ENCODE measurements at regions not wholly inside any gene's neighbourhood (a gene's known extent, or its start where the extent isn't known, plus 50 kb on each side); places are given as distances from the start of the nearest gene placed in this dataset.
"Not testable (repeated sequence)": the region's sequence is repeated elsewhere in the genome, so short reads cannot be mapped to it uniquely, and the experiment has no call there.

DNA sequence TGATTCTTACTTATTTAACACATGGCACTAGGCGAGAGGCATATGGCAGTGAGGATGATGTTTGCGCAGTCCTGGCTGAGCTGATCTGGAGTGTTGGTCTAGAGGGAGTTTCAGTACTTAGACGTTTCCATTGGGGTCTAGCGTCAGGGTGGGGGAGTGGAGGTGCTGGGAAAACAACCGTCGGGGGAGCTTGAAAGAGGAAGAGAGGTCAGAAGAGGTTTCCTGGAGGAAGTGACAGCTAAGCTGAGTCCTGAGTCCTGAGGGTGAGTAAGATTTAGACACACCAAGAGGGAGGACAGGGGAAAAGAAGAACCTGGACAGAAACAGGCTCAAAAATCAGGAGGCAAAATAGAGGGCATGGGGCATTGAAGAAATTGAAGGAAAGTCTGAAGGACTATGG is 81.4 kb downstream of the ALOX5AP start:
- DNase-seq = no peak

DNA sequence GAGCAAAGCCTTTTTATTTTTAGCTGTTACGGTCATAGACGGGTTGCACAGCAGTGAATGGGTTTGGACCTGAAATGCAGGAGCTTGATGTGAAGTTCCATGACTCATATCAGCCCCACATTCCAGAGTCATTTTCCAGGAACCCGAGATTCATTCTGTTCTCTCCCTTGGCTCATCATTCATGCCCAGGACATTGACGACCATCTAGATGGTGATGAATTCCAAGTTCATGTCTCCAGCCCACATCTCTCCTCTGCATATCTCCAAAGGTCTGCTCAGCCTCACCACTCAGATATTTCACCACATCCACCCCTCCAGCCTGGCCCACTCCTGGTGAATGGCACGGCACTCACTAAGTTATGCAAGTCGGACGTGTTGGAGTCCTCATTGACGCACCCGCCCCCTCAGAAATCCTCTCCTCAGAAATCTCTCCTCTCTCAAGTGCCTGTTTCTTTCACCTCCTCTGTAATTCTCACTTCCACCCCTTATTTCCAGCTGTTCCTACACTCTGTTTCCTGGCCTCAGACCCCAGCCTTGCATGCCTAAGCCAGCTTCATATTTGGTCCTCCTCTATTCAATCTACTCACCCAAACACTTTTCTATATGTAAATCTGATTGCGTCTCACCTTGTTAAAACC is 83.1 kb downstream of the ALOX5AP start:
- DNase-seq = no peak

DNA sequence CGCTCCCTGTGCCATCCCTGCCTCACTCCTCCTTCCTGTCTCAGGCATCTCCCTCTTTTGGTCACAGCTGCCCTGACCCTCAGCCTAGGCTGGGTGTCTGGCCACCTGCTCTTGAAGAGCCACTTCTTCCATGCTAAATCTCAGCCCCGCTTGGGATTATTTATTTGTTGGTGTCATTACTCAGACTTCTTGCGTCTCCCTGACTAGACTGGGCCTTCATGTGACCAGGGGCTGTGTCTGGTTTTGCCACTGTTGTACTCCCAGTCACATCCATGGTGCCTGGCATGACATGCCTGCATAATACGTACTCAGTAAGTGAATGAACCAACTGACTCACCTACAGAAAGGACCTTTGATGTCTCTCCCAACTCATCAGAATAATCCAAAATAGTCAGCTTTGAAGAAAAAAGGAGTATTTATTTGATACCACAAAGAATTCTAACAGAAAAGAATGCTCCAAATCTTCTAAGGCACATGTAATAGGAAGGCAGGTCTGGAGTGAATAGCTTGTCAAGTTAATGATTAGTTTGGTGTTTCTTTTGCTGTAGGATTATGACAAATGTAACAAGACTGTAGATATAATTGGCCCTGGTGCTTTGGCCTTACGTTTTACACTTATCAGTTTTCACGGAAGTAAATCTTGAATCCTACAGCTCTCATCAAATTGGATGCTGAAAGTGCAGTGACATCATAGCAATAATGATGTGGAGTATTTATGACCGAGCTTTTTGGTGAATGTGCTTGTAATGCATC is 84.0 kb downstream of the ALOX5AP start:
- no peak for DNase-seq

DNA sequence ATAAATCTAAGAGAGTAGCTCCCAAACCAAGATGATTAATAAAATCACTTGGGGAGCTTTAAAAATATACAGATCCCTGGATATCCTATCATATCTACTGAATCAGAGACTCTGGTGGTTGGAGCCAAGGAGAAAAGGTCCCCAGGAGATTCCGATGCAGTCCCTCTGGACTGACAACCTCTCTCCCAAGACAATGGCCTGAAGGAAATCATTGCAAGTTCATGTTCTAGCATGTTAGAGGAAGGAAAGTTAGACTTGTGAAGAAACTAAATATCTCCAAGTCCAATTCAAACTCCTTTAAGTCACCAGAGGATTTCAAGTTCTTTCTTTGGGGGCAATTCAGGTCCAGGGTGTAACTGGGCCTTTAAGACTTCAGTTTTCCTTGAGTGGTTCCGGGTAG is 84.7 kb upstream of the MEDAG start:
- DNase-seq = no peak

DNA sequence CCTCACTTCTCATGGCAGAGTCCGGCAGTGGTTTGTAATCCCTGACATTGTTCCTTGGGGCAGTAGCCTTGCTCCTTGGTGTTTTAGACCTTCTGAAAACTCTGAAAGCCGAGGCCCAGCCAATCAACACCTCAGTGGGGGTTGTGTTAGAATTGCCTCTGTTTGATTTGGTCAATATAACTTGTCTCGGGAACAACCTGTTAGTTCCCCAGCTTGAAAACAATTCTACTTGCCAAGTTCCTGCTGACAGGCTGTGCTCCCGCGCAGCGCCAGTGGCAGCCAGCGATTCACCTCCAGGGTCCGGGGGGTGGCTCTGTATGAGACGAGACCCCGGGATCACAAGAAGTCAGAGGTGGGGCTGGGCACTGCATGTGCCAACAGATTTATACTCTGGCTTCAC is 81.4 kb upstream of the MEDAG start:
- DNase-seq = no peak

DNA sequence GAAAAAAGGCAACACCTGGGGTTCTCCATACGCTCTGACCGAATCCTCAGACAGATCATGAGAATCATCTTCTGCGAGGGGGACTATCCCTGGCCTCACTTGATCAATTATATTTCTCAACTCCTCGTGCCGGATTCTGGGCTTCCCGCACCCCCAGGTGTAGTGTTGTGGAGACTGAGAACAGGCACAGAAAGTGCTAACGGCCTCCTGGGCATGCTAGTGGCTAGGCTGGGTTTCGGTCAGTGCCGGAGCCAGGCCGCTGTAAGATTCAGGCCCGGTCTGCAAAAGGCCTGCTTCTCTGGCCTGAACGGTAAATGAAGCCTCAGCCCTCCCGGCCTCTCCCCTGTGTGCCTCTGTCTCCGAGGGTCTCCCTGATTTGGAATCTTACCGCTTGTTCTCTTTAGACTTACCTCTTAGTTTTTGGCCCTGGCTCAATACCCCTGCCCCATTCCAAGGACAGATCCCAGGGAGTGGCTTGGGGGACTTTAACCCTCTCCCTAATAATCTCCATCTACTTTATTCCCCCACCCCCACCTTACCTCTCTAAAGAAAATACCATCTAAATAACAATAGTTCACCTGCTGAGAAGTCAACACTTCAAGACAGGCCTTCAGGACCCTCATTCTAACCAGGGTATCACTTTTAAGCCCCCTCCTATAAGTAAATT is 79.0 kb upstream of the MEDAG start:
- DNase-seq = no peak

DNA sequence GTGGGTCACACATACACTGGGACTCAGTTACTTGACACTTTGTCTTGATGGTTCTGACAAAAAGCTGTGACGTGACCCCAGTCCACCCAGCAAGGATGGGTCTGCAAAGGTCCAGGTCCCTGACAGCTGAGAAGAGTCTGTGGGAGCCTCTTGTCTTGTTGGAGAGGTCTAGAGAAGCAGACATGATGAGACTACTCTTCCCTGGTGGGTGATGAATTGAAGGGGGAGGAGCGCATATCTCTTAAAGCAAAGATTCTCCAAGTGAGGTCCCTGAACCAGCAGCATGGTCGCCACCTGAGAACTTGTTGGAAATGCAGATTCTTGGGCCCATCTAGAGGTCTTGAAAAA is 78.5 kb upstream of the MEDAG start:
- no peak for DNase-seq

DNA sequence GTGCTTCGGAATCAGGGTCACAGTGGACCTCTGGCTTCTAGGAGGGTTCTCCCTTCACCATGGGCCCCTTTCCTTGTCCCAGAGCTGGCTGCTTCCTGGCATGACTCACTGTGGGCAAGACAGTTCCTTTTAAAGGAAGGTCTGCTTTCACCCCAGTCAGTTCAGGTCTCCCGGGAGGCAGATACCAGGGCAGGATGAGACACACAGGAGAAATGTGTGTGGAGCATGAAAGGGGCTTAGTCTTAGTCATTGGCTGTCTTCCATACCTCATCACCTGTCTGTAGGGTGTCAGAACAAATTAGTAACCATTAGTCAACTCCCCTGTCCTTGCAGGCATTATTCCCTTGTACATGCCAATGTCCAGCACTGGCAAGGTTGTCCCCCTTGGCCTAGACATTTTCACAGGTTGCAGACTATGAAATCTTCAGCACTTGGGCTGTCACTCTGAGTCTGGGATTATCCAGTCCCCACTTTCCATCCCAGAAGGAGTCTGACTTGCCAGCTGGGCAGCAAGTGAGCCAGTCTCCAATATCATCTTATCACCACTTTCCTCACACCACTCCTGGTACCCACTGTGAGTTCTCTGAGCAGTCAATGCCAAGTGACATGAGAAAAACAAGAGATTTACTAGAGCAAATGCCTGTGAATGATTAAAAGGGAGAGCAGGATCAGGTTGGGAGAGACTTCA is 76.8 kb upstream of the MEDAG start:
- DNase-seq = no peak

DNA sequence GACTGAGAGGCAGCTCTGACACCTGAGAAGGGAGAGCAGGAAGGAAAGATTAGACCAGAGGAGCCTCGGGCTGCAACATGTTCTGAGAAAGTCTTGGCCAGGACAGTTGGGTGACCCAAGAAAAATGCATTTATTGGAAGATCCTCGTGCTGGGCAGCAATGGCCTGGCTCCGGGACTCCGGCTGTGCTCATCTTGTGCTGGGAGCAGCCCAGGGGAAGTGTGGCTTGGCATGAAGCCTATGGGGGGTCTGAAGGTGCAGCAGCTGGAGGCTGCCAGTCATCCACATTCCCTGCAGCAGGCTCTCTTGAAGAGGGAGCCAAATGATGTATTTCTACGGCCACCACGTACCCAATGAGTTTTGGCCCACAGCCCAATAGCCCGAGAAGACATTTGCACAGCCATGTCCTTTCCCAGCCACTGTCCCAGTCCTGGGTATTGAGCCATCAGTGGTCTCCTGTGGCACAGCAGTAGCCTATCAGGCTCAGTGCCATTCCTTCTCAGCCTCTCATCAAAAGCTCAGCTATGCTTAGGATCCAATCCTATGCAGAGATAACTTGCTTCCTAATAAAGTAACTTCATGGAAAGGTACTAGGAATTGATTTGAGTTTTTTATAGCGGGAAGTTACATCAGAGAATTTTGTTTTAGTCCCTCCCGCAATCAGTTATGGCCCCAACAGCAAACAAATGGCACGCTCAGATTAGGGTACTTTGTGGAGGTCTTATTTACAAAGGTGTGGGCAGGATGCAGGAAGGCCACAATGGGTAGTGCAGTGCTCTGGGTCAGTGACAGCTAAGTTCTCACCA is 76.0 kb upstream of the MEDAG start:
- no peak for DNase-seq

DNA sequence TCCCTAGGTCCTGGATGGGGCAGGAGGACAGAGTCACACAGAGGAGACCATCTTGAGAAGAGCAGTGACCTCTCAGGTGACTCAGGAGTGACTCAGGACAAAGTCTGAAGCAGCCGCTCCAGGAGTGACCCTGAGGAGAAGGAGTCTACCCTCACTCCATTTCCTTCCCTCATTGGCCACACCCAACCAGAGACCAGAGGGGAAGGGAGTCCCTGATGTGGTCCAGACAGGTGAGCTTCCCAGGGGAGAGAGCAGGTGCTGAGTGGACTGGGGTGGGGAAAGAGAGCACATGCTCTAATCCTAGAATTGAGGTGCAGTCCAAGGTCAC is 75.5 kb upstream of the MEDAG start:
- no peak for DNase-seq

DNA sequence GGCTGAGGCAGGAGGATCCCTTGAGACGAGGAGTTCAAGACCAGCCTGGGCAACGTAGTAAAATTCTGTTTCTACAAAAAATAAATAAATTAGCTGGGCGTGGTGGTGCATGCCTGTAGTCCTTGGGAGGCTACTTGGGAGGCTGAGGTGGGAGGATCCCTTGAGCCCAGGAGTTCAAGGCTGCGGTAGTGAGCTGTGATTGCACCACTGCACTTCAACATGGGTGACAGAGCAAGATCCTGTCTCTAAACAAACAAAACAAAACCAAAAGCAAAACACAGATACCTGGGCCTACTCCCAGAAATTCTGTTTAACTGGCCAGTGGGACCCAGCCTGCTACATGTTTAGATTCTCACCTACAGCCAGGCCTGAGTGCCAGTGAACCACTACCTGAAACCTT is 74.6 kb upstream of the MEDAG start:
- no peak for DNase-seq

DNA sequence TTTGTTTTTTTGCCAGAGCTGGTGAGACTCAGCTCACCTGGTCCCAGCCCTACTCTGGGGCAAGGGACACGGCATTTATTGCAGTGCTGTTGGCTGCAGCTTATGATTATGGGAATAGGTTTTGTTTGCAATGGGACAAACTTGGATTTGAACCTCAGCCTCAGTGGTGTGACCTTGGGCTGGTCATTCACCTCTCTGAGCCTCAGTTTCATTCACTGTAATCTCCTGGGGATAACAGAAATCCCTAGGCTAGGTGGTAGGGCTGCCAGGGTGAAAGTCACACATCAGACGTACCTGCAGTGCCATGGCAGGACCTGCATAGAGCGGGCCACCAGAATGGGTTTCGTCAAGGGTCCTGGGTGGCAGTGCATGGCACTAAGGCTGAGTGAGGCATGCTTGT is 73.7 kb upstream of the MEDAG start:
- DNase-seq = no peak

DNA sequence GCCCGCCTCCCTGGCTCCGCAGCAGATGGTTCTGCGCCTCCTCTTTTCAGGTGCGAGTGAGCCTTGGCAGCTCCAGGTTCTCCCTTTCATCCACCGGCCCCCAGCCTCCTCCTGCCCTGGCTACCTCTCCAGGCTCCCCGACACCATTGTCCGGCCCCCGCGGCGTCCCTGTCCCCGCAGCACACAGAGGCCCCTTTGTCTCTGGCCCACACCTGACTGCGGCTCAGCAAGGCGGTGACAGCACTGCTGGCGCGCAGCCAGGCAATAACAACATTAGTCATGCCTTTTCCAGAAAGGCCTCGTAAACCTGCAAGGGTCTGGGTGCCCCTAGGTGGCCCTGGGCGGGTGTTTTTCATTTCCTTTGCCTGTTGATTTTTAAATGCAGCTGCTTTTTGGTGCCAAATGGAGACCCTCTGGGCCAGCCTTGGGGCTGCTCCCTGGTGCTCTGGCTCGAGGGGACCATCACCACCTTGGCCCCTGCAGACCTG is 73.2 kb upstream of the MEDAG start:
- DNase-seq = no peak

DNA sequence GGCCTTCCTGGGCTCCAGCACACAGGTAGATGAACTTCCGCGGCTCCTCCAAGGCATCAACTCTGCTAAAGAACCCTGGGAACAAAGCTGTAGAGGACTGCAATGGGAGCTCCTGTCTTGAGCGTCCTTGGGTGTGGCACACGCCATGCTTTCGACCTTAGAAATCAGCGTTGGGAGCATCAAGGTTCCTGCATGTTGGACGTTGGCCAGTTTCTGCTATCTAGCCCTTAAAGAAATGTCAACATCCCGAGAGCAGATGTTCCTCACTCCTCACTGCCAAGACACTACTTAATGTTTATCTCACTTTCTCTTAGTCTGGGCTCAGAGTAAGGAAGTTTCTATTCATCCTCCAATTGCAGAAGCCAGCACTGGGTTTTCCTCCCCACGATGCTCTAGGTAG is 70.6 kb upstream of the MEDAG start:
- DNase-seq = no peak

DNA sequence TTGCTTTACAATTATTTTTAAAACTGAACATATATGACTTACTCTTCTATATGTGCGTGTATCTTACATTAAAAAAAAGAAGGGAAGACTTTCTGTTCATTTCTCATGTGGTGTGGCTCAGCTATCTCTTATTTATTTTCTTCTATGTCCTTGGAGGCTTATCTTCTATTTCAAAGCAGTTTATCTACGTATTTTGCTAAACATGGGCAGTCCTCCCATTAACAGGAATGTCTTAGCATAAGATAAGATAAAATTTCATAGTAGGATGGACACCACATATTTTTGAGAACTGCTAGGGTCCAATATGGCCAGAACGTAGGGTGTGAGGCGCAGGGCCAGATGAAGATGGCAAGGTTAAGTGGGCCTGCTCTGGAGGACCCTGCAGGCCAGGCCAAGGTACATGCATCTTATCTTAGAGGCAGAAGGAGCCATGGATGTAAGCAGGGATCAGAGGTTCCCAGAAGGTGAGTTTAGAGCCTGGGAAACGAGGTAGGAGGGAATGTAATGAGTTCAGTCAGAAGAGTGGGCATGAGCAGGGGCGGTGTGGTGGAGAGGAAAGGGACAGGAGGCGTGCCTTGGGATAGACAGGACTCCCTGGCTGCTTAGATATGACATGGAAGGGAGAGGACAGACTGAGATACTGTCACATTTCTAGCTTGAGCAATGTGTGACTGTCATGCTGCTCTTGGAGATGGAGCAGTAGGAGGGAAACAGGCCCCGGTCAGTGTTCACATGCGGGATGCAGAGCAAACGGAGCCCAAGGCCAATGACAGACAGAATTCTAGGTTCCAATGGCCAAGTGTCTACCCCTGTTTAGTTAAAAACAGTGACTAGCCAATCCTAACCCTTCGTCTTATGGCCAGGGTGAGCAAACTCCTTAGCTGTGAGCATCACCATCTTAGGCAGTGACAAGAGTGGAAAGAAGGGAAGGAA is 68.6 kb upstream of the MEDAG start:
- DNase-seq = no peak

DNA sequence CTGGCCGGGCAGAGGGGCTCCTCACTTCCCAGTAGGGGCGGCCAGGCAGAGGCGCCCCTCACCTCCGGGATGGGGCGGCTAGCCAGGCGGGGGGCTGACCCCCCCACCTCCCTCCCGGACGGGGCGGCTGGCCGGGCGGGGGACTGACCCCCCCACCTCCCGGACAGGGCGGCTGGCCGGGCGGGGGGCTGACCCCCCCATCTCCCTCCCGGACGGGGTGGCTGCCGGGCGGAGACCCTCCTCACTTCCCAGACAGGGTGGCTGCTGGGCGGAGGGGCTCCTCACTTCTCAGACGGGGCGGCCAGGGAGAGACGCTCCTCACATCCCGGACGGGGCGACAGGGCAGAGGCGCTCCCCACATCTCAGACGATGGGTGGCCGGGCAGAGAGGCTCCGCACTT is 66.4 kb upstream of the MEDAG start:
- not testable (repeated sequence) for DNase-seq

DNA sequence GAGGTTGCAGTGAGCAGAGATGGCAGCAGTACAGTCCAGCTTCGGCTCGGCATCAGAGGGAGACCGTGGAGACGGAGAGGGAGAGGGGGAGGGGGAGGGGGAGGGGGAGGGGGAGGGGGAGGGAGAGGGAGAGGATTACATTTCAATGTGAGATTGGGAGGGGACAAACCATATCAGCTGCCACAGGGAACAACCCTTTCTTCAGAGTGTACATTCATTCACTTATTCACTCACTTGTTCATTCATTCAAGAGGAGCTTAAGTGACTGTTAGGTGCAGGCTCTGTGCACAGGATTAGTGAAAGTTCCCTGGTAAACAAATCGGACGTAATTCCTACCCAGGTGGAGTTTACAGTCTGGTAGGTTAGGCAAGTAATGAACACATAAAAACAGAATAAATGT is 65.6 kb upstream of the MEDAG start:
- DNase-seq = no peak

DNA sequence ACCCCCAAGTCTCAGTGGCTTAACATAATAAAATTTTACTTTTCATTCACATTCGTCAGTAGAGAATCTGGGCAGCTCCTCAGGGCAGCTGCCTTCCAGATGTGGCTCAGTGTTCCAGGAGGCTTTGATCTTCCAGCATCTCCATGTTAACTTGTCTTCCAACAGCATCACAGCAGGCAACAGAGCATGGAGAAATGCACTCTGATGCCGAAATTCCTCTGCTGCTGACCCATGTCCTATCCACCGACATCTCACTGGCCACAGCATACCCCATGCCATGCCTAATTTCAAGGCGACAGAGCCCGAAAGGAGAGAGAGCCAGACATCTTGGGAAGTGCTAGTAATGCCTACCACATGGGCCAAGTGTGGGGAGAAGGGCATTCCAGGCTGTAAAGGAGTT is 64.9 kb upstream of the MEDAG start:
- no peak for DNase-seq

DNA sequence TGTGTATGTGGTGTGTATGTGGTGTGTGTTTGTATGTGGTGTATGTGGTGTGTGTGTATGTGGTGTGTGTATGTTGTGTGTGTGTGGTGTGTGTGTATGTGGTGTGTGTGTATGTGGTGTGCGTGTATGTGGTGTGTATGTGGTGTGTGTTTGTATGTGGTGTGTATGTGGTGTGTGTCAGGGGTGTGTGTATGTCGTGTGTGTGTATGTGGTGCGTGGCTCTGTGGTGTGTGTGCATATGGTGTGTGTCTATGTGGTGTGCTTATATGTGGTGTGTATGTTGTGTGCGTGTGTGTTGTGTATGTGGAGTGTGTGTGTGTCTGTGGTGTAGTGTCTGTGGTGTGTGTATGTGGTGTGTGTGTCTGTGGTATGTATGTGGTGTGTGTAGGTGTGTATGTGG is 62.5 kb upstream of the MEDAG start:
- DNase-seq = no peak

DNA sequence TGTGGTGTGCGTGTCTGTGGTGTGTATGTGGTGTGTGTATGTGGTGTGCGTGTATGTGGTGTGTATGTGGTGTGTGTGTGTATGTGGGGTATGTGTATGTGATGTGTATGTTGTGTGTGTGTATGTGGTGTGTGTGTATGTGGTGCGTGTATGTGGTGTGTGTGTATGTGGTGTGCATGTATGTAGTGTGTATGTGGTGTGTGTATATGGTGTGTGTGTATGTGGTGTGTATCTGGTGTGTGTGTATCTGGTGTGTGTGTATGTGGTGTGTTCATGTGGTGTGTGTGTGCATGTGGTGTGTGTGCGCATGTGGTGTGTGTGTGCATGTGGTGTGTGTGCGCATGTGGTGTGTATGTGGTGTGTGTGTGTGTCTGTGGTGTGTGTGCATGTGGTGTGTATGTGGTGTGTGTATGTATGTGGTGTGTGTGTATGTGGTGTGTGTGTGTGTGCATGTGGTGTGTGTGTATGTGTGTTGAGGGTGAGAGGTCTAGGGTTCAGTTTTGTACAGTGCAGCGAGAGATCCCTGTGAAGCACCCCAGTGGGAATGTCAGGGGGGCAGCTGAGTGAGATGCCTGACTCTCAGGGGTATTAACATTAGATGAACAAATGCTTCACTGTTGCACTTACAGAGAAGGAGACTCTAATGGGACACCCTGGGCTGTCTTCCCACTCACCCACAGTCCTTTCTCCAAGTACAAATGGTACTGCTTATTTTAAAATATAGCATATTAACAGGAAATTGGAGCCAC is 61.3 kb upstream of the MEDAG start:
- DNase-seq = no peak
